H1 (cell line): ENCODE measurements at regions not wholly inside any gene's neighbourhood (a gene's known extent, or its start where the extent isn't known, plus 50 kb on each side); places are given as distances from the start of the nearest gene placed in this dataset.

Experiments used
- CTCF ChIP-seq, 3 experiments: IDR thresholded peaks; 1 replicate in 2 of 3; 2 replicates in 1 of 3; pipeline versions ENCODE4 v1.5.1 to v1.6.1; 2011; ENCODE audit warnings: low read length in 3 of 3, mild to moderate bottlenecking in 3 of 3, inconsistent platforms in 2 of 3, low read depth in 1 of 3, moderate library complexity in 1 of 3; ENCODE audit not compliant: insufficient read depth in 1 of 3; ENCODE audit errors: control extremely low read depth in 1 of 3

DNA sequence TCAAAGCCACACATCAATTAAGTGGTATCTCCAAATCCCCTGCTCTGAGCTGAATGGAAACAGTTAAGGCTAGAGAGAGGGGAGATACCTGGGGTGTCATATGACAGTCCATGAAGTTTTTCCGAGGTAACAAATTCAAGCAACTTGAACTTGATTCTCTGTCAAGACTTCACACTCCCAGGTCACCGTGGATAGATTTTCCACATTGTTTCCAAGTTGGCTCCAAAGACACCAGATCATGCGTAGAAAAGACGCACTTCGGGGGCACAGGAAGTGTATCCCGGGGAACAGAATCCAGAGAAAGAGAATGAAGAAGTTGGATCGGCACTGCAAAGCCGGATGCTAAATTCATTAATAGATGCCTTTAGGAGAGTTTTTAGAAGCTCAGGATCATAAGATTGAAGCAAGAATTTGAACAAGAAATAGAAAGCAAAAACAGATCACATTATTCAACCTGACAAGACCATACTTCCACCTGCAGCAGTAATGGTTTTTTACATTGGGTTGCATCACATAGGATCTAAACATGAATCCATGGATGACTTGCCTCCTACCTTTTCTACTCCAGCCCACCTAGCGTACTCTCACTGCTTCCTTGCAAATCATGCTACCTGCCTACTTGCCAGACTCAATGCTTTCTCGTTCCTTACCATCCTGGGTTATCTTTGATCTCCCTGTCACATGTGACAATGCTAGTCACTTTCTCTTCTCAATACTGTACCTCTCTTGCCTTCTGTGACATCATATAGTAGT is 253.0 kb upstream of the ADAMTS9 start (continued):
- no peak for TF ChIP-seq CTCF (IDR thresholded peaks at IDR 0.05; ENCODE audit: control extremely low read depth in 1 of 3, insufficient read depth in 1 of 3, low read depth in 1 of 3, low read length in 3 of 3)
- TF ChIP-seq, all 59 proteins: peak for 0
